ENCODE measurements at regions not wholly inside any gene's neighbourhood (a gene's known extent, or its start where the extent isn't known, plus 50 kb on each side); places are given as distances from the start of the nearest gene placed in this dataset.
"Not testable (repeated sequence)": the region's sequence is repeated elsewhere in the genome, so short reads cannot be mapped to it uniquely, and the experiment has no call there.

- DNase-seq (ENCODE audit: low read depth): no peak
These were observed 50.3 kb upstream of the SNRK start for GRCh38 chr3:43236008-43236407.

- DNase-seq (ENCODE audit: low read depth): no peak
These were observed 53.3 kb upstream of the SNRK start for GRCh38 chr3:43233062-43233461.

- no peak for DNase-seq (ENCODE audit: low read depth)
These were observed 54.9 kb upstream of the SNRK start for GRCh38 chr3:43231276-43232000.

GRCh38 chr3:43229865-43230264 lies 56.5 kb upstream of the SNRK start:
- DNase-seq (ENCODE audit: low read depth): not testable (repeated sequence)

GRCh38 chr3:43227685-43228084 lies 58.7 kb upstream of the SNRK start:
- not testable (repeated sequence) for DNase-seq (ENCODE audit: low read depth)

- DNase-seq (ENCODE audit: low read depth): no peak
These were observed 61.8 kb upstream of the SNRK start for GRCh38 chr3:43224405-43225073.

GRCh38 chr3:43223670-43224364 lies 62.5 kb upstream of the SNRK start:
- DNase-seq (ENCODE audit: low read depth): no peak

- DNase-seq (ENCODE audit: low read depth): no peak
These were observed 63.8 kb upstream of the SNRK start for GRCh38 chr3:43222590-43222989.

GRCh38 chr3:43221076-43221475 lies 65.3 kb upstream of the SNRK start:
- no peak for DNase-seq (ENCODE audit: low read depth)

GRCh38 chr3:43219616-43220015 lies 66.7 kb upstream of the SNRK start:
- DNase-seq (ENCODE audit: low read depth): no peak

GRCh38 chr3:43218921-43219320 lies 67.4 kb upstream of the SNRK start:
- no peak for DNase-seq (ENCODE audit: low read depth)

- no peak for DNase-seq (ENCODE audit: low read depth)
These were observed 68.2 kb upstream of the SNRK start for GRCh38 chr3:43218156-43218555.

- no peak for DNase-seq (ENCODE audit: low read depth)
These were observed 68.7 kb upstream of the SNRK start for GRCh38 chr3:43217633-43218032.

- no peak for DNase-seq (ENCODE audit: low read depth)
These were observed 69.1 kb upstream of the SNRK start for GRCh38 chr3:43217206-43217605.

- no peak for DNase-seq (ENCODE audit: low read depth)
These were observed 70.6 kb upstream of the SNRK start for GRCh38 chr3:43215663-43216275.

GRCh38 chr3:43215138-43215537 lies 71.2 kb upstream of the SNRK start:
- DNase-seq (ENCODE audit: low read depth): no peak

- no peak for DNase-seq (ENCODE audit: low read depth)
These were observed 71.7 kb upstream of the SNRK start for GRCh38 chr3:43214616-43215015.

GRCh38 chr3:43213631-43214030 lies 72.7 kb upstream of the SNRK start:
- no peak for DNase-seq (ENCODE audit: low read depth)

- no peak for DNase-seq (ENCODE audit: low read depth)
These were observed 73.3 kb upstream of the SNRK start for GRCh38 chr3:43212914-43213611.

GRCh38 chr3:43211681-43212080 lies 74.7 kb upstream of the SNRK start:
- DNase-seq (ENCODE audit: low read depth): no peak

- DNase-seq (ENCODE audit: low read depth): no peak
These were observed 76.0 kb upstream of the SNRK start for GRCh38 chr3:43210049-43211027.
